HG03442 (cell line): ENCODE measurements at regions not wholly inside any gene's neighbourhood (a gene's known extent, or its start where the extent isn't known, plus 50 kb on each side); places are given as distances from the start of the nearest gene placed in this dataset.
"Not testable (repeated sequence)": the region's sequence is repeated elsewhere in the genome, so short reads cannot be mapped to it uniquely, and the experiment has no call there.

Source experiments
- ATAC-seq: cut with Tn5 transposase; IDR thresholded peaks from one replicate; pipeline ENCODE4 v1.9.1; 2021; ENCODE audit warnings: mild to moderate bottlenecking, moderate library complexity; ENCODE audit not compliant: unreplicated experiment

GRCh38 chr14:51342226-51342625 is 102.2 kb downstream of the TMX1 start:
- ATAC-seq = no peak

GRCh38 chr14:51351997-51352396 is 112.0 kb downstream of the TMX1 start:
- ATAC-seq = no peak

GRCh38 chr14:51353901-51354300 is 113.9 kb downstream of the TMX1 start:
- ATAC-seq = no peak

DNA sequence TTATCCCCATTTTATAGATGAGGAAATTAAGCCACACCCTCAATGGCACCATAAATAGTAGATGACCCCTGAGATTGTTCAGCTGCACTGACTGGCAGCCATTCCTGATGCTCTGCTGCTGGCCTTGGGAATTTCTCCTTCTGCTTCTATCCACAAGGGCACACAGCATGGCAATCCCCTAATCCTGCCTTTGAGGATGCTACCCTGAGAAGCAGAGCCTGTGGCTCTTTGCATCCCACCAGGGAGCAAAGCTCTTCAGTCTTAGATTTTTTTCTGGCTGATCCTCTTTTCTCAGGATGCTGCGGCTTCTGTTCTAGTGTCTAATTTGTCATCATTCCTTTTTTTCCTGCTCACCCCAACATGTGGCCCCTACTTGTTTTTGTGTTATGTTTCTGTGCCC is 114.8 kb downstream of the TMX1 start:
- no peak for ATAC-seq

- no peak for ATAC-seq
Observed at GRCh38 chr14:51356381-51356780, 116.3 kb downstream of the TMX1 start.

GRCh38 chr14:51357250-51357649 is 117.2 kb downstream of the TMX1 start:
- ATAC-seq = no peak

GRCh38 chr14:51360592-51360991 is 120.5 kb downstream of the TMX1 start:
- no peak for ATAC-seq

DNA sequence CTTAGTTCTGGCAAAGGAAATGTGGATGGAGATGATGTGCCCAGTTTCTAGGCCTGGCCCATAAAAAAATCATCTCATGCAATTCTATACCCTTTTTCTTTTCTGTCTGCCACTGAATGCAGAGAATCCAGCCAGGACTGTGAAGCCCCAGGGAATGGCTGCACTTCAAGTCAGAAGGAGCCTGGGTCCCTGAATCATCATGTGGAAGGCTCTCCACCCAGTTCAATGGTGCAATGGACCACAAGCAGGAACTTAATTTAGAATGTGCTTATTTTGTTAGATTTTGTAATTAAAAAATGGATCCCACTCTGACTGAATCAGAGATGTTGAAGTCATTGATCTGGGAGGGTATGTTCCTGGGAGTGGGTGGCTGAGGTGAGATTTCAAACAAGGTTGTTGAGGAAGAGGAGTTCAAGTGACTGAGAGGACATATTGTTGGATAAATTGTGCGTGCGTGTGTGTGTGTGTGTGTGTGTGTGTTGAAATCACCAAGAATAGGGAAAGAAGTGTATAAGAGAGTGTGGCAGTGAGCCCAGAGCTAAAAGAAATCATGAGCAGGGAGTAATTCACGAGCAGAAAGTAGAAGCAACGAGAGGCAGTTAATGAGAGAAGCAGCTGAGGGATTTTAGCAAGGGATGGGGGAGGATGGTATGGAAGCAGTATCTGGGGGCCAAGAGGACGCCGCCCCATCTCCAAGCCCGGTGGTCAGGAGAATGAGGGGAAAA is 125.4 kb downstream of the TMX1 start:
- no peak for ATAC-seq

- not testable (repeated sequence) for ATAC-seq
Observed at GRCh38 chr14:51366460-51366859, 126.4 kb downstream of the TMX1 start.

DNA sequence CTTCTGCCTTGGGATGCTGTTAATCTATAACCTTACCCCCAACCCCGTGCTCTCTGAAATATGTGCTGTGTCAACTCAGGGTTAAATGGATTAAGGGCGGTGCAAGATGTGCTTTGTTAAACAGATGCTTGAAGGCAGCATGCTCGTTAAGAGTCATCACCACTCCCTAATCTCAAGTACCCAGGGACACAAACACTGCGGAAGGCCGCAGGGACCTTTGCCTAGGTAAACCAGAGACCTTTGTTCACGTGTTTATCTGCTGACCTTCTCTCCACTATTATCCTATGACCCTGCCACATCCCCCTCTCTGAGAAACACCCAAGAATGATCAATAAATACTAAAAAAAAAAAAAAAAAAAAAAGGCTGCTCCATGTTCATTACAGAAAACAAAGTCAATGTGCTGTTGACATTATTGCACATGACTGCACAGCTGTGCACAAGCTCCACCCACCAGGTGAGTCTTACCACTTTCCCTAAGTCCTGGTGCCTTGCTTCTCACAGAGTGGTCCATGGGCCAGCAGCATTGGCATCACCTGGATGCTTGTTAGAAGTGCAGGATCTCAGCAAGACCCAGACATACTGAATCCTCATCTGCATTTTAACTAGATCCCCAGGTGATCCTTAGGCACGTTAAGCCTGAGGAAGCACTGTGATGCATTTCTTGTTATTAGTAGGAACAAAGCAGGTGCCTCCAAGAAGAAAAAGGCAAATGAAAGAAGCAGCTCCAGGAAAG is 127.0 kb downstream of the TMX1 start:
- not testable (repeated sequence) for ATAC-seq

GRCh38 chr14:51367600-51367931 is 127.5 kb downstream of the TMX1 start:
- ATAC-seq = no peak

DNA sequence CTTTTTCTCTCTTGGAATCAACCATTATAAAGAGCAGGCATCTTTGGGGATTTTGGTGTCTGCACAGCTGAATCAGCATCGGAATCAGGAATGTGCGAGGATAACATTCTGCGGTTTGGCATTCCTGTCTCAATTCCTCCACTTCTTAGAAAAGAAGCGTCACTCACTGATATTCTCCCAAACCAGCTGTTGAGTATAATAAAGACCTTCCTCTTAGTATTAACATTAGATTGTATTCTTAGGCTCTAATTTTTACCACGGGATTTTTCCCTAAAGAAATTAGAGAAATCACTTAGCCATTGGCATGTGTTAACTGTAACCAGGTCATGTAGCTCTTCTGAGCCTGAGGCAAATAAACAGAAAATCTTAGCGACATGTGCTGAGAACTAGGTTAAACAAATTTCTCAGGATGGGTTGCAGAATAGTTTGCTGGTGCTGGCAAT is 128.7 kb downstream of the TMX1 start:
- no peak for ATAC-seq

- no peak for ATAC-seq
Observed at GRCh38 chr14:51369814-51370213, 129.8 kb downstream of the TMX1 start.

DNA sequence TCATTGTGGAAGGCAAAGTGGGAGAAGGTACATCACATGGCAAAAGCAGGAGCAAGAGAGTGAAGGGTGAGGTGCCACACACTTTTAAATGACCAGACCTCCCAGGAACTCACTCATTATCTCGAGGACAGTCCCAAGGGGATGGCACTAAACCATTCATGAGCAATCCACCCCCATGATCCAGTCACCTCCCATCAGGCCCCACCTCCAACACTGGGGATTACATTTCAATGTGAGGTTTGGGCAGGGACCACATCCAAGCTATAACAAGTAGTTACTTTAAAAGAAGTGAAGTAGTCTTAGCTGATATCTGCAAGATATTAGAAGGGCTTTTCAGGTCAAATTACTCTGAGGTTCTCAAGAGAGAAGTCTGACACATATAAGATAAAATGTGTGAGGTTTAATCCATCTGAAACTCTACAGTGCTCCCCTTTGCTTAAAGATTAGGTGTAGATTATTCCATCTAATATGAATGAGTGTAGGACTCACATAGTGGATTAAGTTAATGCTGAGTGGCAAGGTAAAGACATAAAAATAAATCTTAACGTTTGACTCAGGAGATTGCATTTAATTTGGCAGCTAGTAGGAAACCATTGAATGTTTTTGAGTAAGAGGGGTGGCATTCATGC is 130.8 kb downstream of the TMX1 start:
- ATAC-seq = no peak

- not testable (repeated sequence) for ATAC-seq
Observed at GRCh38 chr14:51377186-51377585, 137.1 kb downstream of the TMX1 start.

- ATAC-seq = no peak
Observed at GRCh38 chr14:51382506-51382905, 142.5 kb downstream of the TMX1 start.

GRCh38 chr14:51386411-51386810 is 146.4 kb downstream of the TMX1 start:
- ATAC-seq = no peak

- no peak for ATAC-seq
Observed at GRCh38 chr14:51386983-51387735, 147.1 kb downstream of the TMX1 start.

DNA sequence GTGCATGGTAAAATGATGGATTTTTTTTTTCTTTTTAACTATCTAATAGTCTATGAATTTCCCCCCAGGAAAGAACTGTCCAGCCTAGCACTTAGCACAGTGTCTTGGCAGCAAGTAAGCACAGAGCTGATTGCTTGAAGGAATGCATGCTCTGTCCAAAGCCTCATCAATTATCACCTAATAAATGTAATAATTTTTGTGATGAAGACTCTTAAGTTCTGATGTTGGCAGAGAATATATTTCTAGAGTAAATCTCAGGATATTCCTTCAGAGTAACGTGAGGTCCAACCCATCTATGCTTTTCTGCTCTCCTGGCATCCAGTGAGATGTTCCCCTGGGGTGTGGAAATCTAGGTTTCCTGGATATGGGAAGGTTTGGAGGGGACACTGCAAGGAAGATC is 152.4 kb downstream of the TMX1 start:
- ATAC-seq = no peak

DNA sequence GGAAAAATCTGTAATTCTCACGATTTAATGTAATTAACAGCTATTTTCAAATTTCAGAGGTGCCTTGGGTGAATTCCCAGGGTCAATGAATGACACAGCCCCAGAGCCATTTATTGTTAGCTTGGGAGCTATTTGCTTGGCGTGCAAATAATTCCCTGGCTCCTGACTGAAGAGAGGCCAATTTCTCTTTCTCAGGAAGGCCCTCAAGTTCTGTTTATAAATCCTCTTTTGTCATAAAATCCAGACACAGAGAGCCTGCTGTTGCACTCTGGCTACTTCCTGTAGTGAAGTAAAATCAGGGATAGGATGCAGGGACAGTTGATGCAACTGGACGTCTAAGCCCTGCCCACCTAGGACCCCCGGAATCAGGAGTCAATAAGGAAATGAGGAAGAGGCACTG is 154.3 kb downstream of the TMX1 start:
- ATAC-seq = no peak

DNA sequence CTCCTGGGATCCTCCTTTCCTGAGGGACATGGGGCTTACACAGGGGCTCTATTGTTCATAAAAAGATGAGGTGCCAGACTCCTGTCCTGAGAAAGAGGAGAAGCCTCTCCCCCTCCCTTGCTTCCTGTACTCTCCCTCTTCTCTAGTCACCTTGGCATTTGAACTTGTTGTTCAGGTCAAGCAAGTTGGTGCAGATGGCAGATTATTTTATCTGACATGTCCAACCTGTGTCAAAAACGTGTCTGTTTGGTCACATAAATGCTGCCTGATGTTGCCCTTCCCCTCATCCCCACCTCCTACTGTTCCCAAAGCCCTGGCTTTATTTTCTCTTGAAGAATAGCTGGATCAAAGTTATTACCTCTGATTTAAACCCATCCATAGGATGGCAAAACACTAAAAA is 154.8 kb downstream of the TMX1 start:
- no peak for ATAC-seq
